ENCODE measurements at regions not wholly inside any gene's neighbourhood (a gene's known extent, or its start where the extent isn't known, plus 50 kb on each side); places are given as distances from the start of the nearest gene placed in this dataset.

DNA sequence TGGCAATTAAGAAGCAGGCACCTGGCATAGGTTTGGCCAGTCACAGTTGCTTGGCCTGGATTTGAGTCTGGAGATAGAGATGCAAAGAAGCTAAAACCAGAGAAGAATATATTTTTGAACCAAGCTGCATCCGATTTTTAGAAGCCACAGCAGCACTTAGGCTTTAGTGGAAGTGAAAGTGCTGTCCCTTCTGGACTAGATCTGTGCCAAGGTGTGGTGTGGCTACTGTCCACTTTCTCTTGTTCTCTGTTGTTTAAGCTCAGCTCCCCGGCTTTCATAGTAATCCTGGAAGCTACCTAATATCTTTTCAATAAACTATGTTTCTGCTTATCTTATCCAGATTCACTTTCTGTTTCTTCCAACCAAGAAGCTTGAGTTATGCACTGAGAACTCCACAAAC lies 183.4 kb upstream of the THRB start:
- CTCF ChIA-PET, result no interaction called here
- BruUV-seq (replicated peaks), result no TSS peak
- no peaks in the 10 kb centered on the region for H3K27me3 Mint-ChIP-seq (ENCODE audit: unreplicated experiment)
- H3K9me3 Mint-ChIP-seq (ENCODE audit: low read depth, unreplicated experiment), result peaks cover 4% of the 10 kb centered on the region
- no peak overlapping the region for H3K27ac Mint-ChIP-seq (ENCODE audit: unreplicated experiment)
- peaks cover 20% of the 10 kb centered on the region for H3K4me1 Mint-ChIP-seq (ENCODE audit: low read depth, unreplicated experiment)
- H3K4me3 Mint-ChIP-seq (ENCODE audit: low read depth, unreplicated experiment), result no peak overlapping the region
- TF ChIP-seq CTCF (IDR thresholded peaks at IDR 0.05; ENCODE audit: unreplicated experiment), result no peak
- DNase-seq, result no peak
- H3K36me3 Mint-ChIP-seq (ENCODE audit: insufficient read depth, unreplicated experiment), result no peaks in the 10 kb centered on the region
- intact Hi-C loops (cut with micrococcal nuclease; ENCODE audit: unreplicated experiment), result no loop called here

GRCh38 chr3:24678421-24678865 lies 183.8 kb upstream of the THRB start:
- no peaks in the 10 kb centered on the region for H3K36me3 Mint-ChIP-seq (ENCODE audit: insufficient read depth, unreplicated experiment)
- peak; percentile 38 for DNase-seq
- H3K4me1 Mint-ChIP-seq (ENCODE audit: low read depth, unreplicated experiment), result peaks cover 20% of the 10 kb centered on the region
- H3K27ac Mint-ChIP-seq (ENCODE audit: unreplicated experiment), result no peak overlapping the region
- intact Hi-C loops (cut with micrococcal nuclease; ENCODE audit: unreplicated experiment), result no loop called here
- H3K27me3 Mint-ChIP-seq (ENCODE audit: unreplicated experiment), result no peaks in the 10 kb centered on the region
- no TSS peak for BruUV-seq (replicated peaks)
- peaks cover 4% of the 10 kb centered on the region for H3K9me3 Mint-ChIP-seq (ENCODE audit: low read depth, unreplicated experiment)
- TF ChIP-seq CTCF (IDR thresholded peaks at IDR 0.05; ENCODE audit: unreplicated experiment), result no peak
- CTCF ChIA-PET, result no interaction called here
- H3K4me3 Mint-ChIP-seq (ENCODE audit: low read depth, unreplicated experiment), result no peak overlapping the region

DNA sequence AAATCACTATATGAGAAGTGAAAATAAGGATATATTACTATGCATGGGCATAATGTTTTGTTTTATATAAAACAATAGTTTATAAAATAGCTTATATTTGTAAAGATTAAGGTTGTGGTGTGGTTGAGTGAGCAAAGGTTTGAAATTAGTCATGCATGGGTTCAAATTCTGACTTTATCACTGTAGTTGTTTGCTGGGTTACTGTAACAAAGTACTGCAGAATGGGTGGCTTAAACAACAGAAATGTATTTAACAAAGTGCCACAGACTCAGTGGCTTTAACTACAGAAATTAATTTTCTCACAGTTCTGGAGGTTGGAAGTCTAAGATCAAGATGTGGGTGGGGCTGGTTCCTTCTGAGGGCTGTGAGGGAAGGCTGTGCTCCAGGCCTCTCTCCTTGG lies 184.8 kb upstream of the THRB start:
- Mint-ChIP-seq H3K9me3 (ENCODE audit: low read depth, unreplicated experiment) (peaks cover 4% of the 10 kb centered on the region), H3K36me3 (ENCODE audit: insufficient read depth, unreplicated experiment) (no peaks in the 10 kb centered on the region), H3K4me3 (ENCODE audit: low read depth, unreplicated experiment) (no peak overlapping the region), H3K27me3 (ENCODE audit: unreplicated experiment) (no peaks in the 10 kb centered on the region), H3K27ac (ENCODE audit: unreplicated experiment) (no peak overlapping the region), H3K4me1 (ENCODE audit: low read depth, unreplicated experiment) (peaks cover 20% of the 10 kb centered on the region)
- no peak for DNase-seq
- BruUV-seq (replicated peaks), result no TSS peak
- no peak for TF ChIP-seq CTCF (IDR thresholded peaks at IDR 0.05; ENCODE audit: unreplicated experiment)
- CTCF ChIA-PET, result interaction anchor here (1.2 kb wide), 1 partner anchor 493 kb away, joined by 3 read pairs; no protein-coding TSS in a partner anchor
- intact Hi-C loops (cut with micrococcal nuclease; ENCODE audit: unreplicated experiment), result no loop called here

DNA sequence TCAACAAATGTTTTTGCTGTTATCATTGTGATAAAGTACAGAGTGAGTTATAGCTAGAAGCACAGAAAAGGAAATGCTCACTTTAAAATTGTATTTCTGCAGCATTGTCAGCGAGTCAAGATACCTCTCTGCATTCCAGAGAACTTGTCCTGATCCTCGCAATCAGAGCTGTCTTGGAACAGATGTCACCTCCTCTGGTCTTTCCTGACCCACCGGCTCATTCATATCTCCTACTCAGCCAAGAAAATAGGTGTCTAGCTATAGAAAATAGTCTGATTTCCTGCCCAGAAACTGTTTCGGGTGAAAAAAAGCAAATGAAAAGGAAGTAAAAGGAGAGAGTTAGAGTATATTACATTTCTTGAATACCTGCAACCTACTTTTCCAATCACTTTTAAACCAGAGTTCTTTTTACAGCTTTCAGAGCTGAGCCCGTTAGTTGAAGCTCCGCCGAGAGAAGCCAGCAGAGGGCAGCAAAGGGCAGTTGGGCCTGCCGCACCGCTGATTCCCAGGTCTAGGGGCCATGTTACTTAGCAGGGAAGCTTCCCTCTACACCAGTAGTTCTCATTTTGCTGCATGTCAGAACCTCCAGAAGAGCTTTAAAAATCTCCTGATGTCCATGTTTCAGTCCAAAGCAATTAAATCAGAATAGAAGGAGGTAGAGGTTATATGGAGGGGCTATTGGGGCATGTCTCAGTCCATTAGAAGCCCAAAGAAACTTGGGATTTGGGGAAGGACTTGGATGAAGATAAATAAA lies 185.7 kb upstream of the THRB start:
- intact Hi-C loops (cut with micrococcal nuclease; ENCODE audit: unreplicated experiment), result loop anchor here (10.0 kb wide), 1 partner anchor 616 kb away; no protein-coding TSS in a partner anchor
- no peak overlapping the region for H3K27ac Mint-ChIP-seq (ENCODE audit: unreplicated experiment)
- CTCF ChIA-PET, result interaction anchor here (0.8 to 1.2 kb wide), 3 partner anchors 184 to 913 kb away, joined by 3 to 4 read pairs (median 3); no protein-coding TSS in a partner anchor

More for the DNA sequence above, 185.7 kb upstream of the THRB start:
- Mint-ChIP-seq H3K4me1 (ENCODE audit: low read depth, unreplicated experiment) (peaks cover 20% of the 10 kb centered on the region), H3K36me3 (ENCODE audit: insufficient read depth, unreplicated experiment) (no peaks in the 10 kb centered on the region), H3K9me3 (ENCODE audit: low read depth, unreplicated experiment) (peaks cover 4% of the 10 kb centered on the region), H3K4me3 (ENCODE audit: low read depth, unreplicated experiment) (no peak overlapping the region), H3K27me3 (ENCODE audit: unreplicated experiment) (no peaks in the 10 kb centered on the region)
- TF ChIP-seq CTCF (IDR thresholded peaks at IDR 0.05; ENCODE audit: unreplicated experiment), result peak; percentile 83
- BruUV-seq (replicated peaks), result no TSS peak
- peak; percentile 84 for DNase-seq

Measured in Calu3 (cell line).